GM12878 (cell line): ENCODE measurements at regions not wholly inside any gene's neighbourhood (a gene's known extent, or its start where the extent isn't known, plus 50 kb on each side); places are given as distances from the start of the nearest gene placed in this dataset.

Experiments used
- ATAC-seq: fragments of 200-7000 bp; cut with Tn5 transposase; 3 replicates; pipeline ENCODE4 v1.9.1; 2020; ENCODE audit warnings: mild to moderate bottlenecking, moderate library complexity
- BruUV-seq: library from RNA; stranded (reverse); fragments of 400-500 nt; replicated peaks from 2 replicates; lab custom pipeline; 2021; lab: Mats Ljungman, UMichigan
- CTCF ChIA-PET: fragments of 300-600 bp; sonication (Branson Sonifier 250); formaldehyde crosslinking; extraction: SDS; loops from one replicate; lab custom pipeline; 2021; ENCODE audit warnings: inconsistent platforms; lab: Yijun Ruan, JAX
- POLR2A ChIA-PET: fragments of 350-600 bp; formaldehyde crosslinking; extraction: SDS; loops from one replicate; lab custom pipeline; 2021; ENCODE audit warnings: inconsistent platforms; lab: Charles Lee
- RAD21 ChIA-PET: fragments of 300-600 bp; sonication (Branson Sonifier 250); formaldehyde crosslinking; loops from one replicate; lab custom pipeline; 2023; ENCODE audit warnings: antibody characterized with exemption; ENCODE audit not compliant: unreplicated experiment; lab: Charles Lee
- SMC1A ChIA-PET: fragments of 300-600 bp; sonication (Branson Sonifier 250); formaldehyde crosslinking; loops from one replicate; lab custom pipeline; 2023; ENCODE audit not compliant: unreplicated experiment, uncharacterized antibody; lab: Charles Lee
- DNase-seq: peaks from one replicate; pipeline ENCODE4 v3.0.0-alpha.2; 2011; ENCODE audit warnings: low read depth, low spot score
- FAIRE-seq: peaks from 3 replicates; lab custom pipeline; 2011; peaks lifted over from hg19 to GRCh38; lab: Jason Lieb, UNC
- H2AFZ ChIP-seq: 2 replicates; pipeline ENCODE4 v1.6.0; 2011; ENCODE audit warnings: low read depth, low read length, control low read depth; ENCODE audit not compliant: control insufficient read depth
- H3K27ac ChIP-seq: 2 replicates; pipeline ENCODE4 v1.5.1; 2011; ENCODE audit warnings: control low read depth; ENCODE audit not compliant: control insufficient read depth, insufficient read depth
- H3K27me3 ChIP-seq, 2 experiments: replicated peaks in 1 of 2; 2 replicates each; pipeline versions ENCODE4 v1.6.0 to v1.6.1; 2011; ENCODE audit warnings: low read length in 1 of 2; ENCODE audit not compliant: control insufficient read depth in 2 of 2, insufficient read depth in 2 of 2
- H3K36me3 ChIP-seq, 2 experiments: 2 replicates each; pipeline ENCODE4 v1.5.1; 2011; ENCODE audit warnings: low read length in 1 of 2; ENCODE audit not compliant: control insufficient read depth in 2 of 2, insufficient read depth in 2 of 2
- H3K4me1 ChIP-seq: 2 replicates; pipeline ENCODE4 v1.6.1; 2011; ENCODE audit warnings: mild to moderate bottlenecking, low read length, moderate library complexity, mixed read lengths; ENCODE audit not compliant: control insufficient read depth, insufficient read depth
- H3K4me2 ChIP-seq: 2 replicates; pipeline ENCODE4 v1.6.0; 2011; ENCODE audit warnings: control low read depth; ENCODE audit not compliant: control insufficient read depth, insufficient read depth
- H3K4me3 ChIP-seq: fragments of 200-600 bp; sonication (generic); 2 replicates; pipeline ENCODE4 v1.5.1; 2016
- H3K79me2 ChIP-seq: 2 replicates; pipeline ENCODE4 v1.6.0; 2011; ENCODE audit warnings: low read length; ENCODE audit not compliant: control insufficient read depth, insufficient read depth
- H3K9ac ChIP-seq: 2 replicates; pipeline ENCODE4 v1.8.0; 2011; ENCODE audit warnings: low read length, control low read depth, mixed read lengths; ENCODE audit not compliant: control insufficient read depth, insufficient read depth
- H3K9me3 ChIP-seq: replicated peaks from 3 replicates; pipeline ENCODE4 v1.5.1; 2011; ENCODE audit warnings: mild to moderate bottlenecking, low read length; ENCODE audit not compliant: control insufficient read depth, insufficient read depth
- H4K20me1 ChIP-seq: 2 replicates; pipeline ENCODE4 v1.6.0; 2011; ENCODE audit not compliant: control insufficient read depth, insufficient read depth
- ATF3 ChIP-seq: IDR thresholded peaks from 2 replicates; pipeline ENCODE4 v1.6.1; 2011; ENCODE audit warnings: low read depth, mild to moderate bottlenecking, low read length, moderate library complexity, borderline replicate concordance; ENCODE audit errors: extremely low read depth
- BCL3 ChIP-seq: IDR thresholded peaks from 2 replicates; pipeline ENCODE4 v1.6.1; 2011; ENCODE audit warnings: borderline replicate concordance, low read depth, mild to moderate bottlenecking, moderate library complexity, low read length; ENCODE audit not compliant: insufficient read depth, poor library complexity, severe bottlenecking
- CHD2 ChIP-seq: IDR thresholded peaks from 2 replicates; pipeline ENCODE4 v1.6.1; 2011; ENCODE audit warnings: low read depth, low read length, improper control_type of control experiment, borderline replicate concordance
- CREB1 ChIP-seq: IDR thresholded peaks from 2 replicates; pipeline ENCODE4 v1.6.1; 2012; ENCODE audit warnings: low read depth, mild to moderate bottlenecking, inconsistent platforms
- CUX1 ChIP-seq: IDR thresholded peaks from 2 replicates; pipeline ENCODE4 v1.6.1; 2012; ENCODE audit warnings: improper control_type of control experiment, low read depth, low read length; ENCODE audit not compliant: insufficient replicate concordance
- E2F4 ChIP-seq: IDR thresholded peaks from 2 replicates; pipeline ENCODE4 v1.6.1; 2012; ENCODE audit warnings: low read depth, low read length, improper control_type of control experiment
- MXI1 ChIP-seq: fragments of 150-350 bp; IDR thresholded peaks from 2 replicates; pipeline ENCODE4 v1.6.1; 2011; ENCODE audit warnings: low read depth, mild to moderate bottlenecking, inconsistent platforms, low read length, improper control_type of control experiment
- MYB ChIP-seq: fragments of 150-350 bp; IDR thresholded peaks from 2 replicates; pipeline ENCODE4 v1.6.1; 2014; ENCODE audit warnings: mild to moderate bottlenecking, low read depth, low read length, borderline replicate concordance
- PML ChIP-seq: IDR thresholded peaks from 2 replicates; pipeline ENCODE4 v1.6.1; 2012; ENCODE audit warnings: low read length, inconsistent platforms
- SKIL ChIP-seq: fragments of 450-650 bp; IDR thresholded peaks from 2 replicates; pipeline ENCODE4 v1.6.1; 2017; ENCODE audit warnings: mild to moderate bottlenecking, low read depth, inconsistent platforms; ENCODE audit not compliant: poor library complexity, severe bottlenecking
- SP1 ChIP-seq: IDR thresholded peaks from one replicate; pipeline ENCODE4 v1.6.1; 2011; ENCODE audit warnings: low read depth, low read length
- SREBF1 ChIP-seq: IDR thresholded peaks from 2 replicates; pipeline ENCODE4 v1.6.1; 2012; ENCODE audit warnings: mild to moderate bottlenecking, low read length
- TCF3 ChIP-seq: IDR thresholded peaks from 2 replicates; pipeline ENCODE4 v1.6.1; 2012; ENCODE audit warnings: low read depth, mild to moderate bottlenecking, low read length, borderline replicate concordance; ENCODE audit not compliant: insufficient read depth
- WGBS: methylation state at CpG from one replicate; pipeline ENCODE4 v1.1.6; 2016; ENCODE audit warnings: low lambda C conversion rate; ENCODE audit not compliant: insufficient replicate concordance, insufficient coverage; ENCODE audit errors: missing lambda C conversion rate; 5-methylcytosine and 5-hydroxymethylcytosine counted together
- in situ Hi-C: fragments of 300-500 bp; cut with MboI; formaldehyde crosslinking; loops from 9 replicates; pipeline ENCODE4 v1.14.3; 2018; ENCODE audit warnings: mixed read lengths
- intact Hi-C: fragments of 100-400 bp; cut with micrococcal nuclease; formaldehyde crosslinking; loops from one replicate; pipeline ENCODE4 v1.14.2; 2022; ENCODE audit not compliant: unreplicated experiment

- Histone ChIP-seq H3K9me3 (peaks cover 2% of the 10 kb centered on the region; the same call in 1 of the 3 replicates), H4K20me1 (no peaks in the 10 kb centered on the region), H3K27me3 (no peaks in the 10 kb centered on the region), H3K9ac (no peak overlapping the region), H3K4me3 (no peak overlapping the region), H3K4me2 (peak overlapping the region; percentile 81), H3K4me1 (peaks cover 24% of the 10 kb centered on the region), H3K79me2 (no peaks in the 10 kb centered on the region), H3K27ac (no peak overlapping the region), H2AFZ (peak overlapping the region; percentile 62), H3K36me3 (no peaks in the 10 kb centered on the region)
- POLR2A ChIA-PET: interaction anchor here (1.3 to 2.3 kb wide), 3 partner anchors 14 to 92 kb away, joined by 4 to 6 read pairs (median 6); no protein-coding TSS in a partner anchor
- FAIRE-seq: peak; percentile 65
- no TSS peak for BruUV-seq
- SMC1A ChIA-PET: interaction anchor here (0.9 to 2.4 kb wide), 15 partner anchors 10 to 155 kb away, joined by 3 to 9 read pairs (median 4); no protein-coding TSS in a partner anchor
- CTCF ChIA-PET: interaction anchor here (1.0 to 1.6 kb wide), 3 partner anchors 42 to 95 kb away, joined by 3 to 6 read pairs (median 4); no protein-coding TSS in a partner anchor
- RAD21 ChIA-PET: interaction anchor here (0.9 to 1.7 kb wide), 10 partner anchors 24 to 115 kb away, joined by 3 to 7 read pairs (median 3); no protein-coding TSS in a partner anchor
- in situ Hi-C loops (no loop called here), intact Hi-C loops (no loop called here)
- 1% methylated on average over 5 of the region's 5 CpGs for whole genome bisulfite sequencing
- no peak for DNase-seq
- peak; percentile 73 for ATAC-seq
- TF ChIP-seq MXI1 (no peak), CUX1 (no peak), TCF3 (no peak), BCL3 (no peak), CREB1 (no peak), E2F4 (no peak), SP1 (no peak), SKIL (no peak), PML (no peak), ATF3 (no peak), CHD2 (no peak), SREBF1 (no peak), MYB (no peak)
These were observed 68.4 kb upstream of the BMP2K start for GRCh38 chr4:78707793-78708192.
